ACC112 (cell line): ENCODE measurements at regions not wholly inside any gene's neighbourhood (a gene's known extent, or its start where the extent isn't known, plus 50 kb on each side); places are given as distances from the start of the nearest gene placed in this dataset.

Source experiments
- H2AFZ ChIP-seq: fragments of 200-600 bp; sonication (generic); one replicate; pipeline ENCODE4 v1.6.0; 2017; ENCODE audit warnings: antibody characterized with exemption, low read length; ENCODE audit not compliant: unreplicated experiment
- H3K27ac ChIP-seq: fragments of 200-600 bp; sonication (generic); 2 replicates; pipeline ENCODE4 v1.5.1; 2014; ENCODE audit warnings: low read depth, mild to moderate bottlenecking, antibody characterized with exemption, low read length, moderate library complexity
- H3K27me3 ChIP-seq: fragments of 200-600 bp; sonication (generic); 2 replicates; pipeline ENCODE4 v1.6.1; 2014; ENCODE audit warnings: mild to moderate bottlenecking, antibody characterized with exemption, low read length, moderate library complexity, mixed read lengths; ENCODE audit not compliant: insufficient read depth
- H3K36me3 ChIP-seq: fragments of 200-600 bp; sonication (generic); 2 replicates; pipeline ENCODE4 v1.6.1; 2016; ENCODE audit warnings: mild to moderate bottlenecking, antibody characterized with exemption, low read length, moderate library complexity, mixed read lengths; ENCODE audit not compliant: insufficient read depth
- H3K4me1 ChIP-seq: fragments of 200-600 bp; sonication (generic); one replicate; pipeline ENCODE4 v1.6.1; 2016; ENCODE audit warnings: low read length, mixed read lengths; ENCODE audit not compliant: insufficient read depth, unreplicated experiment, control insufficient read depth
- H3K4me3 ChIP-seq: fragments of 200-600 bp; sonication (generic); 2 replicates; pipeline ENCODE4 v1.5.1; 2014; ENCODE audit warnings: mild to moderate bottlenecking, low read depth, low read length
- H3K79me2 ChIP-seq: fragments of 200-600 bp; sonication (generic); one replicate; pipeline ENCODE4 v1.6.0; 2016; ENCODE audit warnings: low read length; ENCODE audit not compliant: control insufficient read depth, unreplicated experiment, insufficient read depth

GRCh38 chr12:115519359-115519758, 758.1 kb downstream of the MED13L start:
- Histone ChIP-seq H3K79me2 (no peaks in the 10 kb centered on the region), H2AFZ (no peak overlapping the region), H3K27ac (no peak overlapping the region), H3K4me3 (no peak overlapping the region), H3K27me3 (no peaks in the 10 kb centered on the region), H3K4me1 (no peaks in the 10 kb centered on the region), H3K36me3 (no peaks in the 10 kb centered on the region)

- Histone ChIP-seq H3K36me3 (no peaks in the 10 kb centered on the region), H2AFZ (no peak overlapping the region), H3K27me3 (no peaks in the 10 kb centered on the region), H3K4me1 (no peaks in the 10 kb centered on the region), H3K4me3 (no peak overlapping the region), H3K79me2 (no peaks in the 10 kb centered on the region), H3K27ac (no peak overlapping the region)
Measured at GRCh38 chr12:115517913-115518312, 759.6 kb downstream of the MED13L start.

GRCh38 chr12:115511986-115512711, 765.3 kb downstream of the MED13L start:
- Histone ChIP-seq H2AFZ (no peak overlapping the region), H3K27me3 (no peaks in the 10 kb centered on the region), H3K27ac (no peak overlapping the region), H3K36me3 (no peaks in the 10 kb centered on the region), H3K4me3 (no peak overlapping the region), H3K79me2 (no peaks in the 10 kb centered on the region), H3K4me1 (no peaks in the 10 kb centered on the region)

GRCh38 chr12:115511305-115511704, 766.2 kb downstream of the MED13L start:
- no peak overlapping the region for H3K27ac ChIP-seq
- H3K4me1 ChIP-seq, result no peaks in the 10 kb centered on the region
- no peaks in the 10 kb centered on the region for H3K36me3 ChIP-seq
- no peaks in the 10 kb centered on the region for H3K27me3 ChIP-seq
- H3K79me2 ChIP-seq, result no peaks in the 10 kb centered on the region
- H2AFZ ChIP-seq, result no peak overlapping the region
- no peak overlapping the region for H3K4me3 ChIP-seq

GRCh38 chr12:115508990-115509389, 768.5 kb downstream of the MED13L start:
- H2AFZ ChIP-seq, result no peak overlapping the region
- no peaks in the 10 kb centered on the region for H3K4me1 ChIP-seq
- no peaks in the 10 kb centered on the region for H3K36me3 ChIP-seq
- no peak overlapping the region for H3K27ac ChIP-seq
- no peaks in the 10 kb centered on the region for H3K27me3 ChIP-seq
- H3K4me3 ChIP-seq, result no peak overlapping the region
- no peaks in the 10 kb centered on the region for H3K79me2 ChIP-seq

GRCh38 chr12:115507951-115508722, 769.4 kb downstream of the MED13L start:
- Histone ChIP-seq H3K27me3 (no peaks in the 10 kb centered on the region), H3K36me3 (no peaks in the 10 kb centered on the region), H3K79me2 (no peaks in the 10 kb centered on the region), H3K27ac (no peak overlapping the region), H2AFZ (no peak overlapping the region), H3K4me1 (no peaks in the 10 kb centered on the region), H3K4me3 (no peak overlapping the region)

GRCh38 chr12:115507560-115507889, 770.0 kb downstream of the MED13L start:
- Histone ChIP-seq H3K36me3 (no peaks in the 10 kb centered on the region), H3K4me1 (no peaks in the 10 kb centered on the region), H3K27ac (no peak overlapping the region), H3K4me3 (no peak overlapping the region), H3K79me2 (no peaks in the 10 kb centered on the region), H3K27me3 (no peaks in the 10 kb centered on the region), H2AFZ (no peak overlapping the region)

- Histone ChIP-seq H3K4me3 (no peak overlapping the region), H3K36me3 (no peaks in the 10 kb centered on the region), H3K79me2 (no peaks in the 10 kb centered on the region), H3K27ac (no peak overlapping the region), H3K4me1 (no peaks in the 10 kb centered on the region), H2AFZ (no peak overlapping the region), H3K27me3 (no peaks in the 10 kb centered on the region)
Measured at GRCh38 chr12:115506822-115507559, 770.5 kb downstream of the MED13L start.

- Histone ChIP-seq H3K27ac (no peak overlapping the region), H3K79me2 (no peaks in the 10 kb centered on the region), H3K36me3 (no peaks in the 10 kb centered on the region), H3K4me1 (no peaks in the 10 kb centered on the region), H3K27me3 (no peaks in the 10 kb centered on the region), H2AFZ (no peak overlapping the region), H3K4me3 (no peak overlapping the region)
Measured at GRCh38 chr12:115504306-115505290, 772.9 kb downstream of the MED13L start.

- H3K4me3 ChIP-seq, result no peak overlapping the region
- H3K36me3 ChIP-seq, result no peaks in the 10 kb centered on the region
- no peaks in the 10 kb centered on the region for H3K27me3 ChIP-seq
- no peak overlapping the region for H3K27ac ChIP-seq
- no peaks in the 10 kb centered on the region for H3K4me1 ChIP-seq
- H2AFZ ChIP-seq, result no peak overlapping the region
- H3K79me2 ChIP-seq, result no peaks in the 10 kb centered on the region
Measured at GRCh38 chr12:115500872-115501271, 776.6 kb downstream of the MED13L start.
